Spinal cord (tissue), 9 donors: ENCODE measurements at regions not wholly inside any gene's neighbourhood (a gene's known extent, or its start where the extent isn't known, plus 50 kb on each side); places are given as distances from the start of the nearest gene placed in this dataset.
"Not testable (repeated sequence)": the region's sequence is repeated elsewhere in the genome, so short reads cannot be mapped to it uniquely, and the experiment has no call there.

Experiments
- DNase-seq, 6 donors: peaks; one replicate each; pipeline versions ENCODE4 v3.0.0 to v3.0.0-alpha.2; 2013 to 2015; ENCODE audit warnings: low spot score in 6 of 6, low read depth in 4 of 6
- H3K27ac ChIP-seq: one replicate; pipeline ENCODE4 v1.5.1; 2013; ENCODE audit warnings: low read depth, low read length, control low read depth
- H3K27me3 ChIP-seq: one replicate; pipeline ENCODE4 v1.6.1; 2013; ENCODE audit warnings: low read length; ENCODE audit not compliant: control insufficient read depth, insufficient read depth
- H3K36me3 ChIP-seq: one replicate; pipeline ENCODE4 v1.6.1; 2013; ENCODE audit warnings: low read length; ENCODE audit not compliant: control insufficient read depth, insufficient read depth
- H3K4me1 ChIP-seq: one replicate; pipeline ENCODE4 v1.6.1; 2013; ENCODE audit warnings: low read length; ENCODE audit not compliant: control insufficient read depth, insufficient read depth
- H3K4me3 ChIP-seq: one replicate; pipeline ENCODE4 v1.5.1; 2013; ENCODE audit warnings: low read depth, low read length, control low read depth
- H3K9me3 ChIP-seq: one replicate; pipeline ENCODE4 v1.6.1; 2013; ENCODE audit warnings: low read length; ENCODE audit not compliant: control insufficient read depth, insufficient read depth
- WGBS: methylation state at CpG from one replicate; pipeline ENCODE4 v1.1.5; 2013; ENCODE audit warnings: missing lambda C conversion rate; ENCODE audit not compliant: insufficient coverage; 5-methylcytosine and 5-hydroxymethylcytosine counted together
- donor health status: healthy.

GRCh38 chr1:101406681-101407080, 169.9 kb downstream of the S1PR1 start:
- Histone ChIP-seq H3K36me3 (no peaks in the 10 kb centered on the region), H3K27me3 (no peaks in the 10 kb centered on the region), H3K4me3 (no peak overlapping the region), H3K4me1 (no peaks in the 10 kb centered on the region), H3K9me3 (no peaks in the 10 kb centered on the region), H3K27ac (no peak overlapping the region)
- DNase-seq, result no peak
- no CpG with 5 or more reads among the region's 1 CpG for WGBS

GRCh38 chr1:101407505-101408211, 170.8 kb downstream of the S1PR1 start:
- no peak for DNase-seq
- no peaks in the 10 kb centered on the region for H3K36me3 ChIP-seq

GRCh38 chr1:101408212-101409042, 171.6 kb downstream of the S1PR1 start:
- Histone ChIP-seq H3K36me3 (no peaks in the 10 kb centered on the region), H3K27me3 (no peaks in the 10 kb centered on the region), H3K27ac (no peak overlapping the region), H3K4me1 (no peaks in the 10 kb centered on the region), H3K9me3 (no peaks in the 10 kb centered on the region), H3K4me3 (no peak overlapping the region)
- WGBS, result no CpG with 5 or more reads among the region's 1 CpG
- no peak for DNase-seq

More at GRCh38 chr1:101407505-101408211, 170.8 kb downstream of the S1PR1 start:
- no peaks in the 10 kb centered on the region for H3K27me3 ChIP-seq
- no peak overlapping the region for H3K27ac ChIP-seq
- no peak overlapping the region for H3K4me3 ChIP-seq
- no peaks in the 10 kb centered on the region for H3K9me3 ChIP-seq
- no peaks in the 10 kb centered on the region for H3K4me1 ChIP-seq
- WGBS, result 20% methylated on average over 1 of the region's 2 CpGs

- Histone ChIP-seq H3K27ac (no peak overlapping the region), H3K27me3 (no peaks in the 10 kb centered on the region), H3K9me3 (no peaks in the 10 kb centered on the region)
Measured at GRCh38 chr1:101409102-101409501, 172.3 kb downstream of the S1PR1 start.

GRCh38 chr1:101410048-101410878, 173.4 kb downstream of the S1PR1 start:
- H3K4me1 ChIP-seq, result no peaks in the 10 kb centered on the region
- DNase-seq, result no peak
- H3K4me3 ChIP-seq, result no peak overlapping the region
- no peaks in the 10 kb centered on the region for H3K9me3 ChIP-seq
- no peaks in the 10 kb centered on the region for H3K27me3 ChIP-seq
- WGBS, result 100% methylated on average over 1 of the region's 3 CpGs
- H3K27ac ChIP-seq, result no peak overlapping the region
- no peaks in the 10 kb centered on the region for H3K36me3 ChIP-seq

More at GRCh38 chr1:101409102-101409501, 172.3 kb downstream of the S1PR1 start:
- Histone ChIP-seq H3K36me3 (no peaks in the 10 kb centered on the region), H3K4me3 (no peak overlapping the region), H3K4me1 (no peaks in the 10 kb centered on the region)
- no peak for DNase-seq

GRCh38 chr1:101420406-101420805, 183.6 kb downstream of the S1PR1 start:
- Histone ChIP-seq H3K36me3 (no peaks in the 10 kb centered on the region), H3K27ac (no peak overlapping the region), H3K9me3 (no peaks in the 10 kb centered on the region), H3K4me1 (no peaks in the 10 kb centered on the region), H3K27me3 (no peaks in the 10 kb centered on the region), H3K4me3 (no peak overlapping the region)
- WGBS, result 40% methylated on average over 1 of the region's 2 CpGs
- no peak for DNase-seq

GRCh38 chr1:101428083-101428482, 191.3 kb downstream of the S1PR1 start:
- not testable (repeated sequence) for H3K27me3 ChIP-seq, H3K4me1 ChIP-seq, H3K4me3 ChIP-seq, H3K36me3 ChIP-seq, DNase-seq, H3K27ac ChIP-seq, H3K9me3 ChIP-seq
- WGBS, result no CpG with 5 or more reads among the region's 1 CpG

GRCh38 chr1:101428562-101428961, 191.7 kb downstream of the S1PR1 start:
- no peaks in the 10 kb centered on the region for H3K36me3 ChIP-seq
- WGBS, result no CpG with 5 or more reads among the region's 1 CpG
- H3K27me3 ChIP-seq, result no peaks in the 10 kb centered on the region
- H3K4me1 ChIP-seq, result no peaks in the 10 kb centered on the region
- no peak overlapping the region for H3K27ac ChIP-seq
- H3K4me3 ChIP-seq, result no peak overlapping the region
- no peak for DNase-seq
- no peaks in the 10 kb centered on the region for H3K9me3 ChIP-seq

GRCh38 chr1:101431956-101432510, 195.2 kb downstream of the S1PR1 start:
- Histone ChIP-seq H3K9me3 (no peaks in the 10 kb centered on the region), H3K36me3 (no peaks in the 10 kb centered on the region), H3K27ac (no peak overlapping the region), H3K27me3 (no peaks in the 10 kb centered on the region), H3K4me1 (no peaks in the 10 kb centered on the region), H3K4me3 (no peak overlapping the region)
- WGBS, result 88% methylated on average over 3 of the region's 4 CpGs
- peak in 1 of 6 donors; percentile 8 for DNase-seq
